Breast epithelium (tissue), 3 donors: ENCODE measurements at regions not wholly inside any gene's neighbourhood (a gene's known extent, or its start where the extent isn't known, plus 50 kb on each side); places are given as distances from the start of the nearest gene placed in this dataset.

Experiments used
- POLR2A ChIP-seq: fragments of 450-650 bp; IDR thresholded peaks from one replicate; pipeline ENCODE4 v1.6.1; 2016; ENCODE audit warnings: antibody characterized with exemption, mild to moderate bottlenecking, moderate library complexity
- TF ChIP-seq, protein P1 (sequence below), 3 donors: fragments of 450-650 bp; IDR thresholded peaks; one replicate each; pipeline ENCODE4 v1.5.1; 2016 to 2017; ENCODE audit warnings: antibody characterized with exemption in 3 of 3, mild to moderate bottlenecking in 3 of 3, moderate library complexity in 3 of 3

DNA sequence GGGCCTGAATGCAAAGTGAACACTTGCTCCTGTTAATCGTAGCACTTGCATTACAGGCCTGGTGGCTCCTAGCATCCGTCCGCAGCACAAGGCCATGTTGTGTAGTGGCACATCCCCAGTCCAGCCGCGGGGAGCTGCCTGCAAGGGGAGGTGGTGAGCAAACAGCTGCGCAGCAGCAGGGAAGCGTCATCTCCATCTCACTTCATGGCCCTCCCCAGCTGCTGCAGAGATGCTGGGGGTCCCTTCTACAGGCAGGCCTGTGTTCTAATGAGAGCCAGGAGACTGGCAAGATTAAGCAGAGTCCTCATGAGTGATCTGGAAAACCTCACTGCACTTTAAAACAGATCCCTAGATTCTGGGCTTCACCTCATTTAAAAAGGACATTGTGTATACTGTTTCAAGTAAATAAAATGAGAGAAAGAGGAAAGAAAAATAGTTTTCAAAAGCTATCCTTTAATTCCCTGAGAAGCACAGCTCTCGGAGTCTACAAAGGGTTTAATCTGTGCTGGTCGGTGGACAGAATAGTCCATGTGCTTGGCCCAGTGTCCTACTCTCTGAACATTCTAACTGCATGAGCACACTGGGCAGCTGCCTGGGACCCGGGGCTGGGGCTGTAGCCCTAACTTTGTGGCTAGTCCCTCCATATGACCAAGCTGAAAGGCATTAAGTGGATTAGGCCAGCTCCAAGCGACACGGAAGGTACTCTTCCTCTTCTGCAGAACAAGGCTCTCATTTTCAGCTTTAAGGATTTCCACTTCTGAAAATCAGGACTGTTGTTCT is 125.8 kb downstream of the LY86 start:
- TF ChIP-seq POLR2A: no peak
- TF ChIP-seq, protein P1, sequence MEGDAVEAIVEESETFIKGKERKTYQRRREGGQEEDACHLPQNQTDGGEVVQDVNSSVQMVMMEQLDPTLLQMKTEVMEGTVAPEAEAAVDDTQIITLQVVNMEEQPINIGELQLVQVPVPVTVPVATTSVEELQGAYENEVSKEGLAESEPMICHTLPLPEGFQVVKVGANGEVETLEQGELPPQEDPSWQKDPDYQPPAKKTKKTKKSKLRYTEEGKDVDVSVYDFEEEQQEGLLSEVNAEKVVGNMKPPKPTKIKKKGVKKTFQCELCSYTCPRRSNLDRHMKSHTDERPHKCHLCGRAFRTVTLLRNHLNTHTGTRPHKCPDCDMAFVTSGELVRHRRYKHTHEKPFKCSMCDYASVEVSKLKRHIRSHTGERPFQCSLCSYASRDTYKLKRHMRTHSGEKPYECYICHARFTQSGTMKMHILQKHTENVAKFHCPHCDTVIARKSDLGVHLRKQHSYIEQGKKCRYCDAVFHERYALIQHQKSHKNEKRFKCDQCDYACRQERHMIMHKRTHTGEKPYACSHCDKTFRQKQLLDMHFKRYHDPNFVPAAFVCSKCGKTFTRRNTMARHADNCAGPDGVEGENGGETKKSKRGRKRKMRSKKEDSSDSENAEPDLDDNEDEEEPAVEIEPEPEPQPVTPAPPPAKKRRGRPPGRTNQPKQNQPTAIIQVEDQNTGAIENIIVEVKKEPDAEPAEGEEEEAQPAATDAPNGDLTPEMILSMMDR (IDR thresholded peaks at IDR 0.05): no peak
